ENCODE measurements at regions not wholly inside any gene's neighbourhood (a gene's known extent, or its start where the extent isn't known, plus 50 kb on each side); places are given as distances from the start of the nearest gene placed in this dataset.

GRCh38 chr12:76947304-76947703 is 68.5 kb upstream of the CSRP2 start:
- in situ Hi-C loops (cut with HindIII; ENCODE audit: extremely low pct_ligation_motif_present, low pct_unique_long_range_greater_than_20kb) = no loop called here
- ATAC-seq = no peak
- no peak for TF ChIP-seq ZNF768 (CRISPR knock-in tag; IDR thresholded peaks at IDR 0.05)
- TF ChIP-seq GATA4 (IDR thresholded peaks at IDR 0.05; ENCODE audit: borderline replicate concordance, low read depth) = no peak
- POLR2A ChIA-PET = no interaction called here
- BruUV-seq (replicated peaks) = no TSS peak
- no peak overlapping the region for H3K9ac ChIP-seq (ENCODE audit: insufficient read depth, low read depth, low read length)
- H2AFZ ChIP-seq (ENCODE audit: low read length) = no peak overlapping the region
- no peaks in the 10 kb centered on the region for H3K9me3 ChIP-seq (ENCODE audit: low read length)
- no peaks in the 10 kb centered on the region for H3K36me3 ChIP-seq (replicated peaks in 1 of 2; ENCODE audit: control insufficient read depth in 1 of 2, insufficient read depth in 2 of 2, low read length in 2 of 2)
- no peaks in the 10 kb centered on the region for H3K27me3 ChIP-seq (ENCODE audit: control insufficient read depth in 1 of 2, insufficient read depth in 2 of 2, low read length in 2 of 2)
- no peaks in the 10 kb centered on the region for H4K20me1 ChIP-seq (ENCODE audit: insufficient read depth, low read length)
- no peak overlapping the region for H3K27ac ChIP-seq (ENCODE audit: extremely low read length, insufficient read depth, low read length)
- 10% methylated on average over 3 of the region's 3 CpGs for WGBS (ENCODE audit: low lambda C conversion rate)
- no peak overlapping the region for H3K4me2 ChIP-seq (ENCODE audit: low read depth, low read length)
- no peak for FAIRE-seq
- DNase-seq (ENCODE audit: low spot score) = no peak
- H3K79me2 ChIP-seq (ENCODE audit: insufficient read depth, low read length) = no peaks in the 10 kb centered on the region
- CTCF ChIA-PET (ENCODE audit: low intra/inter-chr PET ratio, low total read pairs) = no interaction called here
- H3K4me1 ChIP-seq (ENCODE audit: insufficient read depth, low read length) = no peaks in the 10 kb centered on the region
- no peak overlapping the region for H3K4me3 ChIP-seq (replicated peaks in 1 of 3; ENCODE audit: insufficient read depth in 1 of 3, low read depth in 2 of 3, low read length in 3 of 3)
- intact Hi-C loops (cut with micrococcal nuclease; ENCODE audit: unreplicated experiment) = no loop called here

DNA sequence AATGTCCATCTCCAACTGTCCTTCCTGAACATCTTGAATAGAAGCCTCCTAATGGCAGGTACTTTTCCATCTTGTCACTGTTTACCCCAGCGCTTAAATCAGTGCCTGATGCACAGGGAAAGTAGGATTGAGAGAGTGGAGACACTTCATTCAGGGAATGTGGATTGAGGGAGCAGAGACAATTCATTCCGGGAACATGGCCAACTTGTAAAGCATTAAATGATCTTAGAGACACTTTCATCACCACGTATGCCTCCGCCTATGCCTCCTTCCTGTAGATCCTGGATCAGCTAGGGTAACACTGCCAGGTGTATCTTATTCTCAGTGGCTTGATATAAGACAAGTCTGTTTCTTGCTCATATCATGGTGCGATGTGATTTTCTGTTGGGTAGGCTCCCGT is 67.6 kb upstream of the CSRP2 start:
- intact Hi-C loops (cut with micrococcal nuclease; ENCODE audit: unreplicated experiment) = no loop called here
- Histone ChIP-seq H3K4me2 (ENCODE audit: low read depth, low read length) (no peak overlapping the region), H4K20me1 (ENCODE audit: insufficient read depth, low read length) (no peaks in the 10 kb centered on the region), H3K27ac (ENCODE audit: extremely low read length, insufficient read depth, low read length) (no peak overlapping the region), H3K9ac (ENCODE audit: insufficient read depth, low read depth, low read length) (no peak overlapping the region), H3K27me3 (ENCODE audit: control insufficient read depth in 1 of 2, insufficient read depth in 2 of 2, low read length in 2 of 2) (no peaks in the 10 kb centered on the region), H2AFZ (ENCODE audit: low read length) (no peak overlapping the region), H3K36me3 (replicated peaks in 1 of 2; ENCODE audit: control insufficient read depth in 1 of 2, insufficient read depth in 2 of 2, low read length in 2 of 2) (no peaks in the 10 kb centered on the region), H3K4me3 (replicated peaks in 1 of 3; ENCODE audit: insufficient read depth in 1 of 3, low read depth in 2 of 3, low read length in 3 of 3) (no peak overlapping the region), H3K9me3 (ENCODE audit: low read length) (no peaks in the 10 kb centered on the region), H3K4me1 (ENCODE audit: insufficient read depth, low read length) (no peaks in the 10 kb centered on the region), H3K79me2 (ENCODE audit: insufficient read depth, low read length) (no peaks in the 10 kb centered on the region)
- DNase-seq (ENCODE audit: low spot score) (no peak), ATAC-seq (no peak), FAIRE-seq (no peak)
- WGBS (ENCODE audit: low lambda C conversion rate) = 23% methylated on average over 6 of the region's 6 CpGs
- TF ChIP-seq ZNF746 (CRISPR knock-in tag; IDR thresholded peaks at IDR 0.05) = no peak
- in situ Hi-C loops (cut with HindIII; ENCODE audit: extremely low pct_ligation_motif_present, low pct_unique_long_range_greater_than_20kb) = no loop called here
- BruUV-seq (replicated peaks) = no TSS peak
- ChIA-PET POLR2A (no interaction called here), CTCF (ENCODE audit: low intra/inter-chr PET ratio, low total read pairs) (no interaction called here)

- Histone ChIP-seq H3K36me3 (replicated peaks in 1 of 2; ENCODE audit: control insufficient read depth in 1 of 2, insufficient read depth in 2 of 2, low read length in 2 of 2) (no peaks in the 10 kb centered on the region), H3K9ac (ENCODE audit: insufficient read depth, low read depth, low read length) (no peak overlapping the region), H4K20me1 (ENCODE audit: insufficient read depth, low read length) (no peaks in the 10 kb centered on the region), H3K27me3 (ENCODE audit: control insufficient read depth in 1 of 2, insufficient read depth in 2 of 2, low read length in 2 of 2) (no peaks in the 10 kb centered on the region), H3K79me2 (ENCODE audit: insufficient read depth, low read length) (no peaks in the 10 kb centered on the region), H3K4me2 (ENCODE audit: low read depth, low read length) (no peak overlapping the region), H3K9me3 (ENCODE audit: low read length) (no peaks in the 10 kb centered on the region), H2AFZ (ENCODE audit: low read length) (no peak overlapping the region), H3K4me1 (ENCODE audit: insufficient read depth, low read length) (no peaks in the 10 kb centered on the region), H3K4me3 (replicated peaks in 1 of 3; ENCODE audit: insufficient read depth in 1 of 3, low read depth in 2 of 3, low read length in 3 of 3) (no peak overlapping the region), H3K27ac (ENCODE audit: extremely low read length, insufficient read depth, low read length) (no peak overlapping the region)
- no TSS peak for BruUV-seq (replicated peaks)
- TF ChIP-seq ZNF430 (CRISPR knock-in tag; IDR thresholded peaks at IDR 0.05) (no peak), ZNF530 (CRISPR knock-in tag; IDR thresholded peaks at IDR 0.05; ENCODE audit: low read depth) (no peak), ZNF567 (CRISPR knock-in tag; IDR thresholded peaks at IDR 0.05; ENCODE audit: borderline replicate concordance) (no peak), MED13 (CRISPR knock-in tag; IDR thresholded peaks at IDR 0.05) (no peak), ZSCAN30 (CRISPR knock-in tag; IDR thresholded peaks at IDR 0.05) (no peak), ZNF274 (CRISPR knock-in tag; IDR thresholded peaks at IDR 0.05) (no peak), ZNF496 (CRISPR knock-in tag; IDR thresholded peaks at IDR 0.05; ENCODE audit: insufficient replicate concordance) (no peak), TFAP4 (IDR thresholded peaks at IDR 0.05; ENCODE audit: borderline replicate concordance, low read depth) (no peak), ZNF441 (CRISPR knock-in tag; IDR thresholded peaks at IDR 0.05; ENCODE audit: borderline replicate concordance) (no peak)
- DNase-seq (ENCODE audit: low spot score) (no peak), ATAC-seq (no peak), FAIRE-seq (no peak)
- 33% methylated on average over 4 of the region's 4 CpGs for WGBS (ENCODE audit: low lambda C conversion rate)
- ChIA-PET CTCF (ENCODE audit: low intra/inter-chr PET ratio, low total read pairs) (no interaction called here), POLR2A (no interaction called here)
- in situ Hi-C loops (cut with HindIII; ENCODE audit: extremely low pct_ligation_motif_present, low pct_unique_long_range_greater_than_20kb) (no loop called here), intact Hi-C loops (cut with micrococcal nuclease; ENCODE audit: unreplicated experiment) (no loop called here)
Measured at GRCh38 chr12:76945867-76946266, 67.0 kb upstream of the CSRP2 start.

Data from HepG2 (cell line).